T-cell (primary cell): ENCODE measurements at regions not wholly inside any gene's neighbourhood (a gene's known extent, or its start where the extent isn't known, plus 50 kb on each side); places are given as distances from the start of the nearest gene placed in this dataset.

ENCODE experiments used
- ATAC-seq, 4 experiments: fragments of 200-7000 bp in 3 of 4; fragments of 150-1000 bp in 1 of 4; cut with Tn5 transposase; replicated peaks in 1 of 4; 1 replicate in 3 of 4; 2 replicates in 1 of 4; pipeline ENCODE4 v1.10.0; 2021; ENCODE audit warnings: moderate library complexity in 3 of 4, mild to moderate bottlenecking in 2 of 4, moderate number of reproducible peaks in 1 of 4
- CTCF ChIA-PET, 2 donors: fragments of 300-600 bp; sonication (Branson Sonifier 250); formaldehyde crosslinking; loops; one replicate each; lab custom pipeline; 2022; ENCODE audit warnings: antibody characterized with exemption in 2 of 2; lab: Charles Lee
- POLR2A ChIA-PET, 2 donors: fragments of 300-600 bp; sonication (Branson Sonifier 250); formaldehyde crosslinking; loops; one replicate each; lab custom pipeline; 2022; ENCODE audit warnings: antibody characterized with exemption in 2 of 2; lab: Charles Lee
- DNase-seq, 35 experiments: peaks; one replicate each; pipeline versions ENCODE4 v3.0.0 to v3.0.0-alpha.2; 2013 to 2023
- H3K27ac ChIP-seq: one replicate; pipeline ENCODE4 v1.5.1; 2013; ENCODE audit warnings: low read length
- H3K27me3 ChIP-seq, 2 experiments: replicated peaks in 1 of 2; 1 replicate in 1 of 2; 2 replicates in 1 of 2; pipeline versions ENCODE4 v1.6.1 to v1.7.0; 2013; ENCODE audit warnings: low read length in 1 of 2, mixed read lengths in 1 of 2; ENCODE audit not compliant: control insufficient read depth in 2 of 2, insufficient read depth in 2 of 2; ENCODE audit errors: extremely low read depth in 1 of 2
- H3K36me3 ChIP-seq, 2 donors: 1 replicate in 1 of 2; 2 replicates in 1 of 2; pipeline versions ENCODE4 v1.6.1 to v1.7.0; 2013; ENCODE audit warnings: low read length in 1 of 2; ENCODE audit not compliant: control insufficient read depth in 2 of 2, insufficient read depth in 1 of 2; ENCODE audit errors: extremely low read depth in 1 of 2
- H3K4me1 ChIP-seq, 2 experiments: 1 replicate in 1 of 2; 2 replicates in 1 of 2; pipeline versions ENCODE4 v1.6.1 to v1.7.0; 2013; ENCODE audit warnings: low read length in 2 of 2, mixed read lengths in 1 of 2; ENCODE audit not compliant: insufficient read depth in 2 of 2, control insufficient read depth in 1 of 2; ENCODE audit errors: extremely low read depth in 1 of 2
- H3K4me3 ChIP-seq, 2 donors: 1 replicate in 1 of 2; 2 replicates in 1 of 2; pipeline versions ENCODE4 v1.5.1 to v1.7.0; 2013; ENCODE audit warnings: mild to moderate bottlenecking in 2 of 2, low read length in 1 of 2, moderate library complexity in 1 of 2; ENCODE audit not compliant: control insufficient read depth in 1 of 2; ENCODE audit errors: extremely low read depth in 1 of 2
- H3K9me3 ChIP-seq: 2 replicates; pipeline ENCODE4 v1.7.0; 2013
- H3K27ac Mint-ChIP-seq, 2 donors: one replicate each; pipeline ENCODE4 v1.8.0; 2020 to 2021; ENCODE audit warnings: mild to moderate bottlenecking in 2 of 2, mixed read lengths in 2 of 2
- H3K27me3 Mint-ChIP-seq, 2 donors: one replicate each; pipeline ENCODE4 v1.8.0; 2021 to 2022; ENCODE audit warnings: mixed read lengths in 2 of 2
- H3K36me3 Mint-ChIP-seq: one replicate; pipeline ENCODE4 v1.8.0; 2021; ENCODE audit warnings: mixed read lengths
- H3K4me1 Mint-ChIP-seq, 3 donors: one replicate each; pipeline ENCODE4 v1.8.0; 2020 to 2022; ENCODE audit warnings: mixed read lengths in 3 of 3, mild to moderate bottlenecking in 1 of 3
- H3K4me3 Mint-ChIP-seq, 3 donors: one replicate each; pipeline ENCODE4 v1.8.0; 2020 to 2022; ENCODE audit warnings: mild to moderate bottlenecking in 3 of 3, mixed read lengths in 3 of 3, moderate library complexity in 3 of 3
- H3K9me3 Mint-ChIP-seq, 3 donors: one replicate each; pipeline ENCODE4 v1.8.0; 2020 to 2022; ENCODE audit warnings: mixed read lengths in 3 of 3
- WGBS: methylation state at CpG from one replicate; pipeline ENCODE4 v1.1.5; 2013; ENCODE audit warnings: missing lambda C conversion rate; ENCODE audit not compliant: insufficient coverage; 5-methylcytosine and 5-hydroxymethylcytosine counted together

DNA sequence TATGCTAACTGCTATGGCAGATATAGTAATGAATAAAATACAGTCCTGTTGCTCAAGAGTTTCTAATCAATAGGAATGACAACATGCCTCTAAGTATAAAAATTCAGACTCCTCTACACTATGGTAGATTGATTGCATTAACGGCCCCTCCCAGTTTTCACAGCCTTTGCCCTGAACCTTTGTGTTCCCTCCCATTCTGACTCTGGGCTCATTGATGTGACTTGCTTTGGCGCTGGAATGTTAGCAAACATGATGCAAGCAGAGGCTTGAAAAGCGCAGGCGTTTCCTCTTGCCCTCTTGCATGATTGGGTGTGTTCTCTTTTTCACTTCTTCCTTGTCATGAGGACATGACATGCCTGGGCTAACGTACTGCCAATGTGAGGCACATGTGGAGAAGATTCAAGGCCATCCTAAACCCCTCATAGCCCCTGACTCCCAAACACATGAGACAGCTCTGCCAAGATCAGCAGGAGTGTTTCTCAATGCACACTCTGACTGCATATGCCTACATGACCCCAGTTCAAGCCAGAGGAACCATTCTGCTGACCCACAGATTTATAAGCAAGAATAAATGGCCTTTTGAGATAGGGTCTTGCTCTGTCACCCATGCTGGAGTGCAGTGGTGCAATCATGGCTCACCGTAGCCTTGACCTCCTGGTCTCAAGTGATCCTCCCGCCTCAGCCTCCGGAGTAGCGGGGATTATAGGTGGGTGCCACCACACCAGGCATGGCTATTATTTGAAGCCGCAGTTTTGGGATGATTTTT lies 49.7 kb upstream of the CD28 start:
- Histone ChIP-seq H3K9me3 (no peaks in the 10 kb centered on the region), H3K4me3 (no peak overlapping the region), H3K27me3 (no peaks in the 10 kb centered on the region), H3K27ac (no peak overlapping the region), H3K4me1 (peaks cover 4 to 10% of the 10 kb centered on the region in 2 experiments), H3K36me3 (no peaks in the 10 kb centered on the region)
- Mint-ChIP-seq H3K27me3 (no peaks in the 10 kb centered on the region), H3K4me1 (peaks cover 19 to 51% (median 31%) of the 10 kb centered on the region in 3 donors), H3K4me3 (no peak overlapping the region), H3K27ac (peak overlapping the region in 1 of 2 donors; percentile 41), H3K36me3 (no peaks in the 10 kb centered on the region), H3K9me3 (no peaks in the 10 kb centered on the region)
- 82% methylated on average over 7 of the region's 10 CpGs for WGBS
- DNase-seq (peak in 2 of 35 experiments; percentile 4 to 16), ATAC-seq (peak in 1 of 4 experiments; percentile 16)
- ChIA-PET POLR2A (no interaction called here), CTCF (interaction anchor here in 1 of 2 donors (0.7 kb wide), 1 partner anchor 41 kb away, joined by 3 read pairs; no protein-coding TSS in a partner anchor)
